ENCODE measurements at regions not wholly inside any gene's neighbourhood (a gene's known extent, or its start where the extent isn't known, plus 50 kb on each side); places are given as distances from the start of the nearest gene placed in this dataset.

DNA sequence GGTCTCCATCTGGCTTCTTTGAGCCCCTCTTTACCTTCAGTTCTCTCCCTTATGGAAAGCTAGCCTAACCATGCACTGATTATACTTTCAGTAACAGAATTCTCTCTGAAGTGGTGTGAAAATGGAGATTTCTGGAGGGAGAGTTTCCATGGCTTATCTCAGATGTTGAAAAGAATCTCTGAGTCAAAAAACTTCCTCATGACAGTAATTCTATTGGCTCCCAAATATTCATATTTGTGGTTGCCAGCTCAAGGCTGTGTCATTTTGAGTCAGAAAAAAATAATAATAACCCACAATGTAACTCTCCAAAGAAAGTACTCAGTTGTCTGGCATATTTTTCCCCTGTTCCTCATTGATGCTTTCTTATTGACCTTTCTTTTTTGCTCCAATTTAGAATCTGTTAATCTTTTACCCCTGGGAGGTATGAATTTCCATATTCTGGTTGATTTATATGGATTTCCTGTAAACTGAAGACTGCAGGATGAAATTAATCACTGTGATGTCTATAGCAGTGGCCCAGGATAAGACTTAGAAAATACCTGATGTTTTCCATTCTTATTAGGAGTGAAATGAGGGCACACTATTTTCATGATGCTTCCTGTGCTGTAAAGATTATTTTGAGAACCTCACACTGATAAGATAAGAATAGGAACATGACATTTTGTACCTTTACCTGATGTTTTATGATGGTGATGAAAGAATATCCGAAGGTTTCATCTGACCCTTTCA, 149.5 kb upstream of the EPHA3 start:
- TF ChIP-seq, protein P1, sequence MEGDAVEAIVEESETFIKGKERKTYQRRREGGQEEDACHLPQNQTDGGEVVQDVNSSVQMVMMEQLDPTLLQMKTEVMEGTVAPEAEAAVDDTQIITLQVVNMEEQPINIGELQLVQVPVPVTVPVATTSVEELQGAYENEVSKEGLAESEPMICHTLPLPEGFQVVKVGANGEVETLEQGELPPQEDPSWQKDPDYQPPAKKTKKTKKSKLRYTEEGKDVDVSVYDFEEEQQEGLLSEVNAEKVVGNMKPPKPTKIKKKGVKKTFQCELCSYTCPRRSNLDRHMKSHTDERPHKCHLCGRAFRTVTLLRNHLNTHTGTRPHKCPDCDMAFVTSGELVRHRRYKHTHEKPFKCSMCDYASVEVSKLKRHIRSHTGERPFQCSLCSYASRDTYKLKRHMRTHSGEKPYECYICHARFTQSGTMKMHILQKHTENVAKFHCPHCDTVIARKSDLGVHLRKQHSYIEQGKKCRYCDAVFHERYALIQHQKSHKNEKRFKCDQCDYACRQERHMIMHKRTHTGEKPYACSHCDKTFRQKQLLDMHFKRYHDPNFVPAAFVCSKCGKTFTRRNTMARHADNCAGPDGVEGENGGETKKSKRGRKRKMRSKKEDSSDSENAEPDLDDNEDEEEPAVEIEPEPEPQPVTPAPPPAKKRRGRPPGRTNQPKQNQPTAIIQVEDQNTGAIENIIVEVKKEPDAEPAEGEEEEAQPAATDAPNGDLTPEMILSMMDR (conservative IDR thresholded peaks at IDR 0.05; ENCODE audit: control insufficient read depth, insufficient read depth, low read depth, low read length): no peak
- no peak overlapping the region for H3K4me3 ChIP-seq (ENCODE audit: control insufficient read depth, low read depth, low read length)
- DNase-seq (ENCODE audit: low read depth): peak; percentile 73

DNA sequence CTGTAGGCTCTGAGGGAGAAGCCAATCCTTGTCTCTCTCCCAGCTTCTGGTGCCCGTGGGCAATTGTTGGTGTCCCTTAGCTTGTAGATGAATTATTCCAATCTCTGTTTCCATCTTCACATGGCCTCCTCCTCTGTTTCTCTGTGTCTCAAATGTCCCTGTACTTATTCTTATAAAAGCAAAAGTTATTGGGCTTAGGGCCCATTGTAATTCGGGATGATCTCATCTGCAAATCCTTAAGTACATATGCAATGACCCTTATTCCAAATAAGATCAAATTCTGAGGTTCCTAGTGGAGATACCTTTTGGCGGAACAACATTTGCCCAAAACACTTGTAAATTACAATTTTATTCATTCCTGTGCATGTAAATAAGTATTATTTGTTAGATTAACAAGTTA, 147.4 kb upstream of the EPHA3 start:
- H3K4me3 ChIP-seq (ENCODE audit: control insufficient read depth, low read depth, low read length): no peak overlapping the region
- TF ChIP-seq, protein P1 (conservative IDR thresholded peaks at IDR 0.05; ENCODE audit: control insufficient read depth, insufficient read depth, low read depth, low read length): no peak
- no peak for DNase-seq (ENCODE audit: low read depth)

DNA sequence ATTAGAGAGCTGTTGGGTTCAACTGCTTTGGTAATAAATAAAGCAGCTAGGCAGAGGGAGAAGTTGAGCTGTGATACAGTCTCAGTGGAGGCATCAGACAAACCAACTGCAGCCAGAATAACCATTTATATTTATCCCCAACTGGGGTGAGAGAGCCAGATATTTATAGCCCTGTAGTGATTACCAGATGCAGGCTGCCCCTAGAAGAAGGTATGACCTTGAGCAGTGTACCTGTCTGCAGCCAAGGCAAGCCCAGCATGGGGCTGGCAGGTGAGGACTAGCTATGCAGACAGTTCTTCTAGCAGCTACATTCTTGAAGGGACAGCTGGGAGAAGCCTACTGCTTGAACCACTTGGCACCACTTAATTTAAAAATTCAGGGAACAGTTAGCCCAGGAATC, 144.4 kb upstream of the EPHA3 start:
- H3K4me3 ChIP-seq (ENCODE audit: control insufficient read depth, low read depth, low read length): no peak overlapping the region
- DNase-seq (ENCODE audit: low read depth): no peak
- TF ChIP-seq, protein P1 (conservative IDR thresholded peaks at IDR 0.05; ENCODE audit: control insufficient read depth, insufficient read depth, low read depth, low read length): no peak

DNA sequence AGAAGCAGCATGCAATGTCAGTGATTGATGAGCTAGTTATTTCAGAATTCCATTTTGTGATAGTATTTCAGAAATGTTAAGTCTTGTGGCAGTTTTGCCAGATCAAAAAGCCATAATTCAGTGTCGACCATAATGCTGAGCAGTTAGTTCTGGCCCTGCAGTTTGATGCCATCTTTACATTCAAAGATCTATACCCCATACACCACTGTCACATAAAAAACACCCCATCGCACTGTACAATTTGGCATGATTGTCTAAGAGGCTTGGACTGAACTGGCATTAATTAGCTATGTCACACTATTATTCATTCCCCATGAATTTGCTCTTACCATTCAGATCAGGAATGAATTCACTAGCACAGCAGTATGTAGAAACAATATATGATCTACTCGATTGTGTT, 127.7 kb upstream of the EPHA3 start:
- TF ChIP-seq, protein P1 (conservative IDR thresholded peaks at IDR 0.05; ENCODE audit: control insufficient read depth, insufficient read depth, low read depth, low read length): no peak
- no peak for DNase-seq (ENCODE audit: low read depth)
- no peak overlapping the region for H3K4me3 ChIP-seq (ENCODE audit: control insufficient read depth, low read depth, low read length)

DNA sequence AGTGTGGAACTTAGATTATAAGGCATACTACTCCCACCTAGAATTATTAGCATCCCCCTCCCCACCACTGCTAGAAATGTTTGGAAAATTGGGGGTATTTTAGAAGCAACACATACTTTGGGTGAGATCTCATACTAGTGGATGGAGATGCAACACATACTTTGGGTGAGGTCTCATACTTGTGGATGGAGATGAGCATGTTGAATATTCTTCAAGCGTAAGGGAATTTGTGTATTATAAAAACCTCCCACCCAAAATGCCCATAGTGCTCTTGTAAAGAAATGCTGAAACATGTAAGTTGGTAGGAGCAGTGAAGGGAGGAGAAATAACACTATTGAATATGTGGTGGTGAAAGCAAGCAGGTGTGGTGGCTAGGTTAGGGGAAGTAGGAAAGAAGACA, 124.0 kb upstream of the EPHA3 start:
- DNase-seq (ENCODE audit: low read depth): no peak
- TF ChIP-seq, protein P1 (conservative IDR thresholded peaks at IDR 0.05; ENCODE audit: control insufficient read depth, insufficient read depth, low read depth, low read length): no peak

DNA sequence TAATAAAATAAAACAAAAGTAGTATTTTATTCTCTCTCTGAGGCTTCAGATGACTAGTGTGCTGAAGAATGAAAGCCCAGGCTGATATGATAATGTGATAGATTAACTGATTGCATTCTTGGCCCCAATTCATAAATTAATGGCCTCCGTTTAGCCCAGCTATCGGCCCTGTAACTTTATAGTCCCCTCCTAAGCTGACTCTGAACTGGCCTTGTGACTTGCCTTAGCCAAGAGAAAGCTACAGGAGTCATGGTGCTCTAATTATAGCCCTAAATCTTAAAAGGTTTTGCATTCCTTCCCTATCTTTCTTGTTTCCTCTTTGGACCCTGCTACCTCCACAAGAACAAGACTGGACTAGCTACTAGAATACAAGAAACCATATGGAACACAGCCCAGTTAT, 123.2 kb upstream of the EPHA3 start:
- no peak overlapping the region for H3K4me3 ChIP-seq (ENCODE audit: control insufficient read depth, low read depth, low read length)
- DNase-seq (ENCODE audit: low read depth): no peak
- TF ChIP-seq, protein P1 (conservative IDR thresholded peaks at IDR 0.05; ENCODE audit: control insufficient read depth, insufficient read depth, low read depth, low read length): no peak

More for the DNA sequence above, 124.0 kb upstream of the EPHA3 start:
- H3K4me3 ChIP-seq (ENCODE audit: control insufficient read depth, low read depth, low read length): no peak overlapping the region

Measured in fibroblast of mammary gland (primary cell).